GM19328 (cell line): ENCODE measurements at regions not wholly inside any gene's neighbourhood (a gene's known extent, or its start where the extent isn't known, plus 50 kb on each side); places are given as distances from the start of the nearest gene placed in this dataset.
"Not testable (repeated sequence)": the region's sequence is repeated elsewhere in the genome, so short reads cannot be mapped to it uniquely, and the experiment has no call there.

Source experiments
- ATAC-seq: cut with Tn5 transposase; IDR thresholded peaks from one replicate; pipeline ENCODE4 v1.9.1; 2021; ENCODE audit warnings: mild to moderate bottlenecking, moderate library complexity; ENCODE audit not compliant: unreplicated experiment

GRCh38 chr5:116750631-116751580, 176.3 kb upstream of the SEMA6A start:
- ATAC-seq: no peak

- ATAC-seq: no peak
Measured at GRCh38 chr5:116747881-116748280, 173.3 kb upstream of the SEMA6A start.

- no peak for ATAC-seq
Measured at GRCh38 chr5:116746668-116747067, 172.0 kb upstream of the SEMA6A start.

- ATAC-seq: no peak
Measured at GRCh38 chr5:116740771-116741170, 166.1 kb upstream of the SEMA6A start.

GRCh38 chr5:116739571-116739970, 164.9 kb upstream of the SEMA6A start:
- ATAC-seq: no peak

GRCh38 chr5:116738615-116739261, 164.1 kb upstream of the SEMA6A start:
- no peak for ATAC-seq

- no peak for ATAC-seq
Measured at GRCh38 chr5:116738239-116738614, 163.6 kb upstream of the SEMA6A start.

GRCh38 chr5:116736671-116737070, 162.0 kb upstream of the SEMA6A start:
- ATAC-seq: no peak

- ATAC-seq: no peak
Measured at GRCh38 chr5:116733991-116734975, 159.7 kb upstream of the SEMA6A start.

- no peak for ATAC-seq
Measured at GRCh38 chr5:116732591-116732990, 158.0 kb upstream of the SEMA6A start.

GRCh38 chr5:116731432-116731831, 156.8 kb upstream of the SEMA6A start:
- no peak for ATAC-seq

- ATAC-seq: no peak
Measured at GRCh38 chr5:116730706-116731105, 156.1 kb upstream of the SEMA6A start.

- ATAC-seq: no peak
Measured at GRCh38 chr5:116730185-116730584, 155.6 kb upstream of the SEMA6A start.

GRCh38 chr5:116727248-116727647, 152.6 kb upstream of the SEMA6A start:
- no peak for ATAC-seq

- ATAC-seq: not testable (repeated sequence)
Measured at GRCh38 chr5:116726180-116726579, 151.6 kb upstream of the SEMA6A start.

- no peak for ATAC-seq
Measured at GRCh38 chr5:116724971-116725370, 150.3 kb upstream of the SEMA6A start.

- no peak for ATAC-seq
Measured at GRCh38 chr5:116722651-116723050, 148.0 kb upstream of the SEMA6A start.

- no peak for ATAC-seq
Measured at GRCh38 chr5:116719106-116719505, 144.5 kb upstream of the SEMA6A start.

GRCh38 chr5:116718317-116718716, 143.7 kb upstream of the SEMA6A start:
- no peak for ATAC-seq

- ATAC-seq: no peak
Measured at GRCh38 chr5:116709082-116709481, 134.5 kb upstream of the SEMA6A start.

GRCh38 chr5:116705121-116705519, 130.5 kb upstream of the SEMA6A start:
- not testable (repeated sequence) for ATAC-seq
